ENCODE measurements at regions not wholly inside any gene's neighbourhood (a gene's known extent, or its start where the extent isn't known, plus 50 kb on each side); places are given as distances from the start of the nearest gene placed in this dataset.

DNA sequence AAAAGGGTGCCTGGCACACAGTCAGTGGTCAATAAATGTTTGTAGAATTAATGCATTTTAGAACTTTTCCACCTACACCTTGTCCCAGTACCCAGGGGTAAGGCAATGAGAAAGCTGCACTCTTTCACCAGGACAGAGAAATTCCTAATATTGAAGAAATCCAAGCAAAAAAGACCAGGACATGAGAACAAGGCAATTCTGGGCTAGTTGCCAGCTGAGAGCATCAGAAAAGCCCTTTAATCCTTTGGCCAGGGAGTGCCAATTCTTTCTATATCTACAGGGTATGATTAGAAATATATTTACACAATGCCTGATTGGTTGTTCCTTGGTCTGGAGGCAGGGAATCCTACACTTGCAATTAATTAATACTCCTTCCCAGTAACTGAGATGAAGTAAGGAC is 492.4 kb upstream of the NFIA start:
- ATAC-seq, result no peak

DNA sequence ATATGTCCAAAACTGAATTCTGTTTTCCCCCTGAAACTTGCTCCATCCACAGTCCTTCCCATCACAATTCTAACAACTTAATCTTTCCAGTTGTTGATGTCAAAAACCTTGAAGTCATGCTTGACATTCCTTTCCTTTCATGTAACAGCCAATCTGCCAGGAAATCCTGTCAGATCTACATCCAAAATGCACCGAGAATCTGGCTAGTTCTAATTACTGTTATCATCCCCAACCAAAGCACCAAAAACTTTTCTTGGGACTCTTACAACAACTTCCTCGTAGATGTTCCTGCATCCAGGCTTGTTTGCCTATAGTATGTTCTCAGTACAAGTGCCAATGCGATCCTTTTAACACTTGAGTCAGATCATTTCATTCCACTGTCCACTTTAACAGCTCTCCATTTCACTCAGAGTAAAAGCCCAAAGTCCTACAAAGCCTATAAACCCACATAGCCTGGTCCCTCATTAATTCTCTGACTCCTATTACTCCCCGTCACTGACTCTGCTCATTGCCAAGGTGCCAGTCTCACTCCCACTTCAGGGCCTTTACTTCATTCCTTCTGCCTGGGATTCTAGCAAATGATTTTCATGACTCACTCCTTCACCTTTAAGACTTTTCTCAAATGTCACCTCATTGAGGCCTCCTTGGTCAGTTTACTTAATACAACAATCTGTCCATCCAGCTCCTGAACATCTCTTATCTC is 493.2 kb upstream of the NFIA start:
- TF ChIP-seq TOX (CRISPR knock-in tag; IDR thresholded peaks at IDR 0.05; ENCODE audit: borderline replicate concordance) (no peak), ARNTL (CRISPR knock-in tag; IDR thresholded peaks at IDR 0.05; ENCODE audit: borderline replicate concordance, low read depth) (no peak), ZC3H10 (CRISPR knock-in tag; IDR thresholded peaks at IDR 0.05) (no peak), CSDC2 (CRISPR knock-in tag; IDR thresholded peaks at IDR 0.05) (no peak), ZFP30 (CRISPR knock-in tag; IDR thresholded peaks at IDR 0.05) (no peak), BACH2 (CRISPR knock-in tag; IDR thresholded peaks at IDR 0.05; ENCODE audit: borderline replicate concordance) (no peak), TCF4 (CRISPR knock-in tag; IDR thresholded peaks at IDR 0.05; ENCODE audit: borderline replicate concordance) (no peak), SNAI2 (CRISPR knock-in tag; IDR thresholded peaks at IDR 0.05) (no peak), RARB (CRISPR knock-in tag; IDR thresholded peaks at IDR 0.05) (no peak), ZNF70 (CRISPR knock-in tag; IDR thresholded peaks at IDR 0.05) (no peak)
- TF ChIP-seq, protein P1, sequence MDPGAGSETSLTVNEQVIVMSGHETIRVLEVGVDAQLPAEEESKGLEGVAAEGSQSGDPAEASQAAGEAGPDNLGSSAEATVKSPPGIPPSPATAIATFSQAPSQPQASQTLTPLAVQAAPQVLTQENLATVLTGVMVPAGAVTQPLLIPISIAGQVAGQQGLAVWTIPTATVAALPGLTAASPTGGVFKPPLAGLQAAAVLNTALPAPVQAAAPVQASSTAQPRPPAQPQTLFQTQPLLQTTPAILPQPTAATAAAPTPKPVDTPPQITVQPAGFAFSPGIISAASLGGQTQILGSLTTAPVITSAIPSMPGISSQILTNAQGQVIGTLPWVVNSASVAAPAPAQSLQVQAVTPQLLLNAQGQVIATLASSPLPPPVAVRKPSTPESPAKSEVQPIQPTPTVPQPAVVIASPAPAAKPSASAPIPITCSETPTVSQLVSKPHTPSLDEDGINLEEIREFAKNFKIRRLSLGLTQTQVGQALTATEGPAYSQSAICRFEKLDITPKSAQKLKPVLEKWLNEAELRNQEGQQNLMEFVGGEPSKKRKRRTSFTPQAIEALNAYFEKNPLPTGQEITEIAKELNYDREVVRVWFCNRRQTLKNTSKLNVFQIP (CRISPR knock-in tag; IDR thresholded peaks at IDR 0.05; ENCODE audit: borderline replicate concordance, low read depth), result no peak
- TF ChIP-seq, protein P2, sequence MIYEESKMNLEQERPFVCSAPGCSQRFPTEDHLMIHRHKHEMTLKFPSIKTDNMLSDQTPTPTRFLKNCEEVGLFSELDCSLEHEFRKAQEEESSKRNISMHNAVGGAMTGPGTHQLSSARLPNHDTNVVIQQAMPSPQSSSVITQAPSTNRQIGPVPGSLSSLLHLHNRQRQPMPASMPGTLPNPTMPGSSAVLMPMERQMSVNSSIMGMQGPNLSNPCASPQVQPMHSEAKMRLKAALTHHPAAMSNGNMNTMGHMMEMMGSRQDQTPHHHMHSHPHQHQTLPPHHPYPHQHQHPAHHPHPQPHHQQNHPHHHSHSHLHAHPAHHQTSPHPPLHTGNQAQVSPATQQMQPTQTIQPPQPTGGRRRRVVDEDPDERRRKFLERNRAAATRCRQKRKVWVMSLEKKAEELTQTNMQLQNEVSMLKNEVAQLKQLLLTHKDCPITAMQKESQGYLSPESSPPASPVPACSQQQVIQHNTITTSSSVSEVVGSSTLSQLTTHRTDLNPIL (CRISPR knock-in tag; IDR thresholded peaks at IDR 0.05; ENCODE audit: low read depth), result no peak
- ATAC-seq, result no peak

More for the DNA sequence above, 492.4 kb upstream of the NFIA start:
- TF ChIP-seq RARB (CRISPR knock-in tag; IDR thresholded peaks at IDR 0.05) (no peak), PPARA (CRISPR knock-in tag; IDR thresholded peaks at IDR 0.05; ENCODE audit: borderline replicate concordance) (no peak), ARNTL (CRISPR knock-in tag; IDR thresholded peaks at IDR 0.05; ENCODE audit: borderline replicate concordance, low read depth) (no peak), ESRRG (CRISPR knock-in tag; IDR thresholded peaks at IDR 0.05) (no peak), ISL1 (CRISPR knock-in tag; IDR thresholded peaks at IDR 0.05) (no peak), OSR1 (CRISPR knock-in tag; IDR thresholded peaks at IDR 0.05) (no peak), ZNF70 (CRISPR knock-in tag; IDR thresholded peaks at IDR 0.05) (no peak), ZFP30 (CRISPR knock-in tag; IDR thresholded peaks at IDR 0.05) (no peak), TCF4 (CRISPR knock-in tag; IDR thresholded peaks at IDR 0.05; ENCODE audit: borderline replicate concordance) (no peak), TOX (CRISPR knock-in tag; IDR thresholded peaks at IDR 0.05; ENCODE audit: borderline replicate concordance) (no peak), ZNF8 (CRISPR knock-in tag; IDR thresholded peaks at IDR 0.05) (no peak)
- TF ChIP-seq, protein P3, sequence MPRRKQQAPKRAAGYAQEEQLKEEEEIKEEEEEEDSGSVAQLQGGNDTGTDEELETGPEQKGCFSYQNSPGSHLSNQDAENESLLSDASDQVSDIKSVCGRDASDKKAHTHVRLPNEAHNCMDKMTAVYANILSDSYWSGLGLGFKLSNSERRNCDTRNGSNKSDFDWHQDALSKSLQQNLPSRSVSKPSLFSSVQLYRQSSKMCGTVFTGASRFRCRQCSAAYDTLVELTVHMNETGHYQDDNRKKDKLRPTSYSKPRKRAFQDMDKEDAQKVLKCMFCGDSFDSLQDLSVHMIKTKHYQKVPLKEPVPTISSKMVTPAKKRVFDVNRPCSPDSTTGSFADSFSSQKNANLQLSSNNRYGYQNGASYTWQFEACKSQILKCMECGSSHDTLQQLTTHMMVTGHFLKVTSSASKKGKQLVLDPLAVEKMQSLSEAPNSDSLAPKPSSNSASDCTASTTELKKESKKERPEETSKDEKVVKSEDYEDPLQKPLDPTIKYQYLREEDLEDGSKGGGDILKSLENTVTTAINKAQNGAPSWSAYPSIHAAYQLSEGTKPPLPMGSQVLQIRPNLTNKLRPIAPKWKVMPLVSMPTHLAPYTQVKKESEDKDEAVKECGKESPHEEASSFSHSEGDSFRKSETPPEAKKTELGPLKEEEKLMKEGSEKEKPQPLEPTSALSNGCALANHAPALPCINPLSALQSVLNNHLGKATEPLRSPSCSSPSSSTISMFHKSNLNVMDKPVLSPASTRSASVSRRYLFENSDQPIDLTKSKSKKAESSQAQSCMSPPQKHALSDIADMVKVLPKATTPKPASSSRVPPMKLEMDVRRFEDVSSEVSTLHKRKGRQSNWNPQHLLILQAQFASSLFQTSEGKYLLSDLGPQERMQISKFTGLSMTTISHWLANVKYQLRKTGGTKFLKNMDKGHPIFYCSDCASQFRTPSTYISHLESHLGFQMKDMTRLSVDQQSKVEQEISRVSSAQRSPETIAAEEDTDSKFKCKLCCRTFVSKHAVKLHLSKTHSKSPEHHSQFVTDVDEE (CRISPR knock-in tag; IDR thresholded peaks at IDR 0.05), result no peak
- TF ChIP-seq, protein P4, sequence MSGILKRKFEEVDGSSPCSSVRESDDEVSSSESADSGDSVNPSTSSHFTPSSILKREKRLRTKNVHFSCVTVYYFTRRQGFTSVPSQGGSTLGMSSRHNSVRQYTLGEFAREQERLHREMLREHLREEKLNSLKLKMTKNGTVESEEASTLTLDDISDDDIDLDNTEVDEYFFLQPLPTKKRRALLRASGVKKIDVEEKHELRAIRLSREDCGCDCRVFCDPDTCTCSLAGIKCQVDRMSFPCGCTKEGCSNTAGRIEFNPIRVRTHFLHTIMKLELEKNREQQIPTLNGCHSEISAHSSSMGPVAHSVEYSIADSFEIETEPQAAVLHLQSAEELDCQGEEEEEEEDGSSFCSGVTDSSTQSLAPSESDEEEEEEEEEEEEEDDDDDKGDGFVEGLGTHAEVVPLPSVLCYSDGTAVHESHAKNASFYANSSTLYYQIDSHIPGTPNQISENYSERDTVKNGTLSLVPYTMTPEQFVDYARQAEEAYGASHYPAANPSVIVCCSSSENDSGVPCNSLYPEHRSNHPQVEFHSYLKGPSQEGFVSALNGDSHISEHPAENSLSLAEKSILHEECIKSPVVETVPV (CRISPR knock-in tag; IDR thresholded peaks at IDR 0.05), result no peak
- TF ChIP-seq, protein P2 (CRISPR knock-in tag; IDR thresholded peaks at IDR 0.05; ENCODE audit: low read depth), result no peak
- TF ChIP-seq, protein P1 (CRISPR knock-in tag; IDR thresholded peaks at IDR 0.05; ENCODE audit: borderline replicate concordance, low read depth), result no peak
